SK-N-SH (cell line): ENCODE measurements at regions not wholly inside any gene's neighbourhood (a gene's known extent, or its start where the extent isn't known, plus 50 kb on each side); places are given as distances from the start of the nearest gene placed in this dataset.

Experiments
- CTCF ChIA-PET: fragments of 300-600, 350-600 bp; formaldehyde crosslinking; extraction: SDS; loops from one replicate; lab custom pipeline; 2021; lab: Yijun Ruan, JAX
- POLR2A ChIA-PET: fragments of 350-600 bp; sonication (Branson Sonifier 250); formaldehyde crosslinking; extraction: SDS; loops from one replicate; lab custom pipeline; 2020; ENCODE audit warnings: antibody characterized with exemption, inconsistent platforms; lab: Yijun Ruan, JAX
- DNase-seq: peaks from one replicate; pipeline ENCODE4 v3.0.0; 2012
- H2AFZ ChIP-seq: fragments of 200-600 bp; sonication (generic); 2 replicates; pipeline ENCODE4 v1.8.1; 2016; ENCODE audit warnings: antibody characterized with exemption, mild to moderate bottlenecking, low read depth
- H3F3A ChIP-seq: fragments of 200-600 bp; sonication (generic); replicated peaks from 2 replicates; pipeline ENCODE3; 2016; ENCODE audit warnings: antibody characterized with exemption, mild to moderate bottlenecking; ENCODE audit not compliant: insufficient read depth
- H3K27ac ChIP-seq, 2 experiments: fragments of 200-500 bp in 1 of 2; fragments of 200-600 bp in 1 of 2; sonication (Bioruptor generic) in 1 of 2; sonication (generic), shearing (Covaris generic) in 1 of 2; 2 replicates each; pipeline versions ENCODE4 v1.5.1 to v1.6.1; 2014 to 2016; ENCODE audit warnings: low read depth in 2 of 2, inconsistent platforms in 1 of 2, low read length in 1 of 2, mild to moderate bottlenecking in 1 of 2, mixed read lengths in 1 of 2
- H3K27me3 ChIP-seq: fragments of 200-600 bp; sonication (generic), shearing (Covaris generic); 2 replicates; pipeline ENCODE4 v1.6.1; 2016; ENCODE audit warnings: mixed run types; ENCODE audit not compliant: insufficient read depth
- H3K36me3 ChIP-seq, 2 experiments: fragments of 200-500 bp in 1 of 2; fragments of 200-600 bp in 1 of 2; sonication (Bioruptor generic) in 1 of 2; sonication (generic) in 1 of 2; replicated peaks in 1 of 2; 2 replicates each; pipeline versions ENCODE3 to v1.5.1; 2014 to 2016; ENCODE audit warnings: low read length in 1 of 2, mild to moderate bottlenecking in 1 of 2; ENCODE audit not compliant: insufficient read depth in 2 of 2, control insufficient read depth in 1 of 2
- H3K4me1 ChIP-seq, 2 experiments: fragments of 200-500 bp in 1 of 2; fragments of 200-600 bp in 1 of 2; sonication (Bioruptor generic) in 1 of 2; sonication (generic), shearing (Covaris generic) in 1 of 2; 2 replicates each; pipeline versions ENCODE4 v1.5.1 to v1.6.1; 2014 to 2016; ENCODE audit warnings: low read depth in 1 of 2, low read length in 1 of 2, mixed run types in 1 of 2; ENCODE audit not compliant: insufficient read depth in 2 of 2, control insufficient read depth in 1 of 2
- H3K4me2 ChIP-seq: fragments of 200-600 bp; sonication (generic), shearing (Covaris generic); 2 replicates; pipeline ENCODE4 v1.6.1; 2017; ENCODE audit warnings: mixed run types
- H3K4me3 ChIP-seq, 2 experiments: fragments of 200-500 bp in 1 of 2; fragments of 200-600 bp in 1 of 2; sonication (Bioruptor generic) in 1 of 2; sonication (generic), shearing (Covaris generic) in 1 of 2; 2 replicates each; pipeline versions ENCODE4 v1.5.1 to v1.8.1; 2014 to 2016; ENCODE audit warnings: low read depth in 2 of 2, inconsistent platforms in 1 of 2, low read length in 1 of 2, mild to moderate bottlenecking in 1 of 2, mixed read lengths in 1 of 2, moderate library complexity in 1 of 2
- H3K79me2 ChIP-seq: fragments of 200-600 bp; sonication (generic); 2 replicates; pipeline ENCODE4 v1.8.1; 2017; ENCODE audit warnings: mild to moderate bottlenecking; ENCODE audit not compliant: insufficient read depth
- H3K9ac ChIP-seq: fragments of 200-600 bp; sonication (generic); 2 replicates; pipeline ENCODE4 v1.6.1; 2017; ENCODE audit warnings: mixed run types
- H3K9me2 ChIP-seq: fragments of 200-600 bp; sonication (generic); 2 replicates; pipeline ENCODE4 v1.6.1; 2017; ENCODE audit warnings: mixed run types
- H3K9me3 ChIP-seq: fragments of 200-600 bp; sonication (generic); 2 replicates; pipeline ENCODE4 v1.6.1; 2017; ENCODE audit warnings: mixed run types, mild to moderate bottlenecking, moderate library complexity
- H4K20me1 ChIP-seq: fragments of 200-600 bp; sonication (generic); 2 replicates; pipeline ENCODE4 v1.6.1; 2017; ENCODE audit warnings: mild to moderate bottlenecking, mixed run types; ENCODE audit not compliant: insufficient read depth
- CHD2 ChIP-seq: fragments of 150-350 bp; IDR thresholded peaks from 2 replicates; pipeline ENCODE4 v1.6.1; 2018; ENCODE audit warnings: low read length; ENCODE audit not compliant: partially characterized antibody
- ELF1 ChIP-seq: IDR thresholded peaks from 2 replicates; pipeline ENCODE4 v1.4.0; 2012
- EZH2phosphoT487 ChIP-seq: fragments of 200-600 bp; sonication (generic); IDR thresholded peaks from 2 replicates; pipeline ENCODE4 v1.6.1; 2017; ENCODE audit warnings: low read depth, mixed run types, mild to moderate bottlenecking, antibody characterized with exemption, moderate library complexity, borderline replicate concordance
- FOSL2 ChIP-seq: IDR thresholded peaks from 2 replicates; pipeline ENCODE4 v1.4.0; 2012; ENCODE audit warnings: low read depth, mild to moderate bottlenecking, moderate library complexity, borderline replicate concordance
- FOXJ3 ChIP-seq: sonication (generic); formaldehyde crosslinking; IDR thresholded peaks from 2 replicates; pipeline ENCODE4 v1.5.1; 2020; ENCODE audit warnings: mild to moderate bottlenecking, missing genetic modification reagents
- FOXM1 ChIP-seq: IDR thresholded peaks from 2 replicates; pipeline ENCODE4 v1.4.0; 2012; ENCODE audit warnings: low read depth, mild to moderate bottlenecking
- GATA2 ChIP-seq: sonication (generic); formaldehyde crosslinking; IDR thresholded peaks from 2 replicates; pipeline ENCODE4 v1.5.0; 2020; ENCODE audit warnings: mild to moderate bottlenecking, missing genetic modification reagents
- MAX ChIP-seq: IDR thresholded peaks from 2 replicates; pipeline ENCODE4 v1.4.0; 2012; ENCODE audit warnings: low read depth
- MEF2A ChIP-seq: IDR thresholded peaks from 2 replicates; pipeline ENCODE4 v1.4.0; 2012; ENCODE audit warnings: low read depth, borderline replicate concordance
- MXI1 ChIP-seq: IDR thresholded peaks from 2 replicates; pipeline ENCODE4 v1.6.1; 2012; ENCODE audit warnings: mild to moderate bottlenecking, low read depth, low read length, improper control_type of control experiment
- RAD21 ChIP-seq: IDR thresholded peaks from 2 replicates; pipeline ENCODE4 v1.6.1; 2012; ENCODE audit warnings: mild to moderate bottlenecking, low read length
- RFX5 ChIP-seq: IDR thresholded peaks from 2 replicates; pipeline ENCODE4 v1.6.1; 2012; ENCODE audit warnings: mild to moderate bottlenecking, improper control_type of control experiment, low read length
- TAF1 ChIP-seq: IDR thresholded peaks from 2 replicates; pipeline ENCODE4 v1.6.1; 2012; ENCODE audit warnings: low read depth, mild to moderate bottlenecking, low read length, moderate library complexity, borderline replicate concordance
- TCF12 ChIP-seq: IDR thresholded peaks from 2 replicates; pipeline ENCODE4 v1.4.0; 2012
- YY1 ChIP-seq: IDR thresholded peaks from 2 replicates; pipeline ENCODE4 v1.4.0; 2012; ENCODE audit warnings: low read depth, mild to moderate bottlenecking
- ZBTB33 ChIP-seq: IDR thresholded peaks from 2 replicates; pipeline ENCODE4 v1.4.0; 2012; ENCODE audit warnings: low read depth, borderline replicate concordance
- WGBS: methylation state at CpG from one replicate; pipeline ENCODE4 v1.1.6; 2017; ENCODE audit warnings: low lambda C conversion rate; 5-methylcytosine and 5-hydroxymethylcytosine counted together
- TF ChIP-seq, protein P1 (sequence below): IDR thresholded peaks from 2 replicates; pipeline ENCODE4 v1.6.1; 2012; ENCODE audit warnings: mild to moderate bottlenecking, low read depth, low read length, moderate library complexity
- TF ChIP-seq, protein P2 (sequence below): fragments of 150-350 bp; IDR thresholded peaks from 2 replicates; pipeline ENCODE4 v1.6.1; 2017; ENCODE audit warnings: antibody characterized with exemption, low read length, low read depth, borderline replicate concordance
- TF ChIP-seq, protein P3 (sequence below): IDR thresholded peaks from 2 replicates; pipeline ENCODE4; 2012

DNA sequence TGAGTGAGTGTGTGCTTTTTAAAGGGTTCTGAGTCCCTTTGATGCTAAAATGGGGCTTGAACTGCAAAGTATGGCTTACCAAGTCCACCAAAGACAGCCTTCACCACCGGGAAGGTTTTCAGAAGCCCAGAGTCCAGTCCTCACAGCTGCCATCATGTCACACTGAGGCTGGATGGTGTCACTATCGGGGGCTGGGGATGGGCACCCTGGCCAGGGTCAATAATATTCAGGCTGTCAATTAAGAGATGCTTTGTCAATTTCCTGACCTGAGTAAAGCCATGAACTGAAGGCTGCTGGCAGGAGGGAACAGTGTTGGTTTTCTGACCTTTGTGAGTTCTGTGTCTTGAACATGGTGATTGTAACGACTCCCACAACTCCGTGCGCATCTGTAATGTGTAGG, 373.0 kb upstream of the B3GAT1 start:
- Histone ChIP-seq H3K27ac (no peak overlapping the region), H2AFZ (no peak overlapping the region), H3K79me2 (no peaks in the 10 kb centered on the region), H3K4me2 (no peak overlapping the region), H3K4me3 (no peak overlapping the region), H4K20me1 (no peaks in the 10 kb centered on the region), H3K9me2 (no peaks in the 10 kb centered on the region), H3K27me3 (no peaks in the 10 kb centered on the region), H3K4me1 (no peaks in the 10 kb centered on the region; a peak in 1 of 4 replicates), H3K36me3 (no peaks in the 10 kb centered on the region), H3F3A (no peaks in the 10 kb centered on the region), H3K9me3 (no peaks in the 10 kb centered on the region), H3K9ac (no peak overlapping the region)
- CTCF ChIA-PET, result interaction anchor here (0.9 kb wide), 1 partner anchor 205 kb away, joined by 3 read pairs; no protein-coding TSS in a partner anchor
- 60% methylated on average over 4 of the region's 5 CpGs for WGBS
- POLR2A ChIA-PET, result no interaction called here
- no peak for DNase-seq
- TF ChIP-seq YY1, result no peak
- TF ChIP-seq GATA2 (CRISPR knock-in tag), result no peak
- TF ChIP-seq, protein P1, sequence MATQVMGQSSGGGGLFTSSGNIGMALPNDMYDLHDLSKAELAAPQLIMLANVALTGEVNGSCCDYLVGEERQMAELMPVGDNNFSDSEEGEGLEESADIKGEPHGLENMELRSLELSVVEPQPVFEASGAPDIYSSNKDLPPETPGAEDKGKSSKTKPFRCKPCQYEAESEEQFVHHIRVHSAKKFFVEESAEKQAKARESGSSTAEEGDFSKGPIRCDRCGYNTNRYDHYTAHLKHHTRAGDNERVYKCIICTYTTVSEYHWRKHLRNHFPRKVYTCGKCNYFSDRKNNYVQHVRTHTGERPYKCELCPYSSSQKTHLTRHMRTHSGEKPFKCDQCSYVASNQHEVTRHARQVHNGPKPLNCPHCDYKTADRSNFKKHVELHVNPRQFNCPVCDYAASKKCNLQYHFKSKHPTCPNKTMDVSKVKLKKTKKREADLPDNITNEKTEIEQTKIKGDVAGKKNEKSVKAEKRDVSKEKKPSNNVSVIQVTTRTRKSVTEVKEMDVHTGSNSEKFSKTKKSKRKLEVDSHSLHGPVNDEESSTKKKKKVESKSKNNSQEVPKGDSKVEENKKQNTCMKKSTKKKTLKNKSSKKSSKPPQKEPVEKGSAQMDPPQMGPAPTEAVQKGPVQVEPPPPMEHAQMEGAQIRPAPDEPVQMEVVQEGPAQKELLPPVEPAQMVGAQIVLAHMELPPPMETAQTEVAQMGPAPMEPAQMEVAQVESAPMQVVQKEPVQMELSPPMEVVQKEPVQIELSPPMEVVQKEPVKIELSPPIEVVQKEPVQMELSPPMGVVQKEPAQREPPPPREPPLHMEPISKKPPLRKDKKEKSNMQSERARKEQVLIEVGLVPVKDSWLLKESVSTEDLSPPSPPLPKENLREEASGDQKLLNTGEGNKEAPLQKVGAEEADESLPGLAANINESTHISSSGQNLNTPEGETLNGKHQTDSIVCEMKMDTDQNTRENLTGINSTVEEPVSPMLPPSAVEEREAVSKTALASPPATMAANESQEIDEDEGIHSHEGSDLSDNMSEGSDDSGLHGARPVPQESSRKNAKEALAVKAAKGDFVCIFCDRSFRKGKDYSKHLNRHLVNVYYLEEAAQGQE, result no peak
- no peak for TF ChIP-seq ZBTB33
- TF ChIP-seq MEF2A, result no peak
- TF ChIP-seq RAD21, result no peak
- TF ChIP-seq MXI1, result no peak
- TF ChIP-seq, protein P2, sequence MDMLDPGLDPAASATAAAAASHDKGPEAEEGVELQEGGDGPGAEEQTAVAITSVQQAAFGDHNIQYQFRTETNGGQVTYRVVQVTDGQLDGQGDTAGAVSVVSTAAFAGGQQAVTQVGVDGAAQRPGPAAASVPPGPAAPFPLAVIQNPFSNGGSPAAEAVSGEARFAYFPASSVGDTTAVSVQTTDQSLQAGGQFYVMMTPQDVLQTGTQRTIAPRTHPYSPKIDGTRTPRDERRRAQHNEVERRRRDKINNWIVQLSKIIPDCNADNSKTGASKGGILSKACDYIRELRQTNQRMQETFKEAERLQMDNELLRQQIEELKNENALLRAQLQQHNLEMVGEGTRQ, result no peak
- no peak for TF ChIP-seq EZH2phosphoT487
- TF ChIP-seq RFX5, result no peak
- no peak for TF ChIP-seq FOXM1
- TF ChIP-seq CHD2, result no peak
- TF ChIP-seq TAF1, result no peak
- TF ChIP-seq, protein P3, sequence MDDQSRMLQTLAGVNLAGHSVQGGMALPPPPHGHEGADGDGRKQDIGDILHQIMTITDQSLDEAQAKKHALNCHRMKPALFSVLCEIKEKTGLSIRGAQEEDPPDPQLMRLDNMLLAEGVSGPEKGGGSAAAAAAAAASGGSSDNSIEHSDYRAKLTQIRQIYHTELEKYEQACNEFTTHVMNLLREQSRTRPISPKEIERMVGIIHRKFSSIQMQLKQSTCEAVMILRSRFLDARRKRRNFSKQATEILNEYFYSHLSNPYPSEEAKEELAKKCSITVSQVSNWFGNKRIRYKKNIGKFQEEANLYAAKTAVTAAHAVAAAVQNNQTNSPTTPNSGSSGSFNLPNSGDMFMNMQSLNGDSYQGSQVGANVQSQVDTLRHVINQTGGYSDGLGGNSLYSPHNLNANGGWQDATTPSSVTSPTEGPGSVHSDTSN, result no peak
- TF ChIP-seq FOSL2, result no peak
- no peak for TF ChIP-seq MAX
- TF ChIP-seq TCF12, result no peak
- TF ChIP-seq FOXJ3, result no peak
- TF ChIP-seq ELF1, result no peak
